ENCODE measurements at regions not wholly inside any gene's neighbourhood (a gene's known extent, or its start where the extent isn't known, plus 50 kb on each side); places are given as distances from the start of the nearest gene placed in this dataset.

GRCh38 chr2:242020196-242021004, 150.9 kb downstream of the RTP5 start:
- Mint-ChIP-seq H3K4me1 (ENCODE audit: low read depth) (no peaks in the 10 kb centered on the region), H3K27me3 (peaks cover 81% of the 10 kb centered on the region), H3K9me3 (no peaks in the 10 kb centered on the region), H3K36me3 (ENCODE audit: low read depth) (no peaks in the 10 kb centered on the region), H3K4me3 (no peak overlapping the region), H3K27ac (no peak overlapping the region)
- intact Hi-C loops (cut with micrococcal nuclease) = no loop called here

- Mint-ChIP-seq H3K27ac (no peak overlapping the region), H3K4me3 (no peak overlapping the region), H3K27me3 (peaks cover 76% of the 10 kb centered on the region), H3K36me3 (ENCODE audit: low read depth) (no peaks in the 10 kb centered on the region), H3K4me1 (ENCODE audit: low read depth) (peaks cover 5% of the 10 kb centered on the region), H3K9me3 (no peaks in the 10 kb centered on the region)
- intact Hi-C loops (cut with micrococcal nuclease) = no loop called here
Observed at GRCh38 chr2:242022550-242023290, 153.2 kb downstream of the RTP5 start.

GRCh38 chr2:242024751-242025355, 155.3 kb downstream of the RTP5 start:
- Mint-ChIP-seq H3K27ac (no peak overlapping the region), H3K4me1 (ENCODE audit: low read depth) (peaks cover 5% of the 10 kb centered on the region), H3K36me3 (ENCODE audit: low read depth) (no peaks in the 10 kb centered on the region)

GRCh38 chr2:242027676-242028450, 158.3 kb downstream of the RTP5 start:
- H3K4me3 Mint-ChIP-seq = no peak overlapping the region
- no peaks in the 10 kb centered on the region for H3K9me3 Mint-ChIP-seq
- no peak overlapping the region for H3K27ac Mint-ChIP-seq
- H3K27me3 Mint-ChIP-seq = peaks cover 76% of the 10 kb centered on the region
- intact Hi-C loops (cut with micrococcal nuclease) = no loop called here
- peaks cover 14% of the 10 kb centered on the region for H3K4me1 Mint-ChIP-seq (ENCODE audit: low read depth)
- H3K36me3 Mint-ChIP-seq (ENCODE audit: low read depth) = no peaks in the 10 kb centered on the region

More at GRCh38 chr2:242024751-242025355, 155.3 kb downstream of the RTP5 start:
- Mint-ChIP-seq H3K9me3 (no peaks in the 10 kb centered on the region), H3K27me3 (peaks cover 76% of the 10 kb centered on the region), H3K4me3 (no peak overlapping the region)
- intact Hi-C loops (cut with micrococcal nuclease) = no loop called here

- Mint-ChIP-seq H3K4me1 (ENCODE audit: low read depth) (peaks cover 14% of the 10 kb centered on the region), H3K27me3 (peaks cover 76% of the 10 kb centered on the region)
- intact Hi-C loops (cut with micrococcal nuclease) = no loop called here
Observed at GRCh38 chr2:242029422-242030225, 160.1 kb downstream of the RTP5 start.

GRCh38 chr2:242030226-242030575, 160.7 kb downstream of the RTP5 start:
- Mint-ChIP-seq H3K27ac (no peak overlapping the region), H3K36me3 (ENCODE audit: low read depth) (no peaks in the 10 kb centered on the region), H3K4me1 (ENCODE audit: low read depth) (peaks cover 14% of the 10 kb centered on the region), H3K27me3 (peaks cover 74% of the 10 kb centered on the region), H3K9me3 (no peaks in the 10 kb centered on the region), H3K4me3 (no peak overlapping the region)
- intact Hi-C loops (cut with micrococcal nuclease) = no loop called here

More at GRCh38 chr2:242029422-242030225, 160.1 kb downstream of the RTP5 start:
- H3K4me3 Mint-ChIP-seq = no peak overlapping the region
- H3K9me3 Mint-ChIP-seq = no peaks in the 10 kb centered on the region
- H3K36me3 Mint-ChIP-seq (ENCODE audit: low read depth) = no peaks in the 10 kb centered on the region
- H3K27ac Mint-ChIP-seq = no peak overlapping the region

- Mint-ChIP-seq H3K36me3 (ENCODE audit: low read depth) (no peaks in the 10 kb centered on the region), H3K27ac (no peak overlapping the region), H3K4me3 (no peak overlapping the region), H3K9me3 (no peaks in the 10 kb centered on the region), H3K4me1 (ENCODE audit: low read depth) (peaks cover 14% of the 10 kb centered on the region), H3K27me3 (peaks cover 74% of the 10 kb centered on the region)
- intact Hi-C loops (cut with micrococcal nuclease) = no loop called here
Observed at GRCh38 chr2:242030858-242031257, 161.3 kb downstream of the RTP5 start.

GRCh38 chr2:242031481-242032019, 162.0 kb downstream of the RTP5 start:
- H3K27me3 Mint-ChIP-seq = peaks cover 79% of the 10 kb centered on the region
- H3K4me3 Mint-ChIP-seq = no peak overlapping the region
- intact Hi-C loops (cut with micrococcal nuclease) = no loop called here
- H3K27ac Mint-ChIP-seq = no peak overlapping the region
- H3K4me1 Mint-ChIP-seq (ENCODE audit: low read depth) = peaks cover 14% of the 10 kb centered on the region
- no peaks in the 10 kb centered on the region for H3K9me3 Mint-ChIP-seq
- no peaks in the 10 kb centered on the region for H3K36me3 Mint-ChIP-seq (ENCODE audit: low read depth)

- no peaks in the 10 kb centered on the region for H3K36me3 Mint-ChIP-seq (ENCODE audit: low read depth)
- peaks cover 80% of the 10 kb centered on the region for H3K27me3 Mint-ChIP-seq
- peaks cover 9% of the 10 kb centered on the region for H3K4me1 Mint-ChIP-seq (ENCODE audit: low read depth)
- intact Hi-C loops (cut with micrococcal nuclease) = no loop called here
- H3K27ac Mint-ChIP-seq = no peak overlapping the region
- H3K9me3 Mint-ChIP-seq = no peaks in the 10 kb centered on the region
- no peak overlapping the region for H3K4me3 Mint-ChIP-seq
Observed at GRCh38 chr2:242032780-242033656, 163.5 kb downstream of the RTP5 start.

- Mint-ChIP-seq H3K4me1 (ENCODE audit: low read depth) (peaks cover 9% of the 10 kb centered on the region), H3K27me3 (peaks cover 84% of the 10 kb centered on the region), H3K4me3 (no peak overlapping the region), H3K36me3 (ENCODE audit: low read depth) (no peaks in the 10 kb centered on the region), H3K27ac (no peak overlapping the region), H3K9me3 (no peaks in the 10 kb centered on the region)
- intact Hi-C loops (cut with micrococcal nuclease) = no loop called here
Observed at GRCh38 chr2:242034138-242034537, 164.6 kb downstream of the RTP5 start.

- Mint-ChIP-seq H3K27me3 (peaks cover 81% of the 10 kb centered on the region), H3K27ac (no peak overlapping the region), H3K4me3 (no peak overlapping the region), H3K4me1 (ENCODE audit: low read depth) (peaks cover 9% of the 10 kb centered on the region), H3K9me3 (no peaks in the 10 kb centered on the region), H3K36me3 (ENCODE audit: low read depth) (no peaks in the 10 kb centered on the region)
- intact Hi-C loops (cut with micrococcal nuclease) = no loop called here
Observed at GRCh38 chr2:242034996-242035814, 165.7 kb downstream of the RTP5 start.
